K562 (cell line): ENCODE measurements at regions not wholly inside any gene's neighbourhood (a gene's known extent, or its start where the extent isn't known, plus 50 kb on each side); places are given as distances from the start of the nearest gene placed in this dataset.
"Not testable (repeated sequence)": the region's sequence is repeated elsewhere in the genome, so short reads cannot be mapped to it uniquely, and the experiment has no call there.

Experiments
- ATAC-seq: fragments of 200-7000 bp; cut with Tn5 transposase; 3 replicates; pipeline ENCODE4 v1.9.1; 2020; ENCODE audit warnings: moderate library complexity
- BruUV-seq: library from RNA; stranded (reverse); fragments of 400-500 nt; replicated peaks from 2 replicates; lab custom pipeline; 2021; lab: Mats Ljungman, UMichigan
- CTCF ChIA-PET: fragments of 300-600 bp; formaldehyde crosslinking; extraction: SDS; loops from one replicate; lab custom pipeline; 2021; ENCODE audit warnings: low intra/inter-chr PET ratio; lab: Yijun Ruan, JAX
- POLR2A ChIA-PET: fragments of 300-600, 350-650 bp; sonication (Branson Sonifier 250); formaldehyde crosslinking; extraction: SDS; loops from one replicate; lab custom pipeline; 2021; ENCODE audit warnings: antibody characterized with exemption, inconsistent platforms; lab: Yijun Ruan, JAX
- DNase-seq, 4 experiments: peaks; one replicate each; pipeline versions ENCODE4 v3.0.0 to v3.0.0-alpha.2; 2011 to 2018; ENCODE audit warnings: low spot score in 3 of 4, mixed read lengths in 3 of 4; ENCODE audit errors: extremely low read depth in 1 of 4
- FAIRE-seq: peaks from 2 replicates; lab custom pipeline; 2011; peaks lifted over from hg19 to GRCh38; lab: Jason Lieb, UNC
- H2AFZ ChIP-seq: 2 replicates; pipeline ENCODE4 v1.6.0; 2011; ENCODE audit warnings: low read depth, low read length, control low read depth, inconsistent platforms
- H3K27ac ChIP-seq: fragments of 200-600 bp; 3 replicates; pipeline ENCODE4 v1.8.0; 2011; ENCODE audit warnings: low read depth, mild to moderate bottlenecking, control low read depth, inconsistent platforms, low read length, moderate library complexity, mixed read lengths; ENCODE audit errors: extremely low read depth
- H3K27me3 ChIP-seq, 2 experiments: fragments of 300-600 bp in 1 of 2; 2 replicates in 1 of 2; 3 replicates in 1 of 2; pipeline versions ENCODE4 v1.6.0 to v1.8.0; 2011; ENCODE audit warnings: inconsistent platforms in 2 of 2, low read length in 2 of 2, mild to moderate bottlenecking in 1 of 2, mixed read lengths in 1 of 2, moderate library complexity in 1 of 2; ENCODE audit not compliant: control insufficient read depth in 2 of 2, insufficient read depth in 2 of 2
- H3K36me3 ChIP-seq: fragments of 300-600 bp; 3 replicates; pipeline ENCODE4 v1.8.0; 2011; ENCODE audit warnings: mild to moderate bottlenecking, low read length, inconsistent platforms; ENCODE audit not compliant: control insufficient read depth, insufficient read depth
- H3K4me1 ChIP-seq, 2 experiments: fragments of 200-600 bp in 1 of 2; replicated peaks in 1 of 2; 2 replicates in 1 of 2; 3 replicates in 1 of 2; pipeline versions ENCODE4 v1.5.1 to v1.8.0; 2011; ENCODE audit warnings: inconsistent platforms in 2 of 2, low read length in 2 of 2, mild to moderate bottlenecking in 1 of 2, mixed read lengths in 1 of 2, moderate library complexity in 1 of 2; ENCODE audit not compliant: control insufficient read depth in 2 of 2, insufficient read depth in 2 of 2
- H3K4me2 ChIP-seq: 2 replicates; pipeline ENCODE4 v1.6.1; 2011; ENCODE audit warnings: low read length, control low read depth, inconsistent platforms, mixed read lengths; ENCODE audit not compliant: insufficient read depth
- H3K4me3 ChIP-seq: fragments of 200-600 bp; sonication (generic), shearing (Covaris generic); 2 replicates; pipeline ENCODE4 v1.5.1; 2016; ENCODE audit warnings: control low read depth, inconsistent platforms
- H3K79me2 ChIP-seq: fragments of 200-600 bp; 3 replicates; pipeline ENCODE4 v1.8.0; 2011; ENCODE audit warnings: low read length, inconsistent platforms; ENCODE audit not compliant: control insufficient read depth, insufficient read depth
- H3K9ac ChIP-seq, 2 experiments: 2 replicates each; pipeline versions ENCODE4 v1.6.0 to v1.6.1; 2011; ENCODE audit warnings: low read depth in 2 of 2, low read length in 2 of 2, control low read depth in 1 of 2, inconsistent platforms in 1 of 2, mild to moderate bottlenecking in 1 of 2, mixed read lengths in 1 of 2; ENCODE audit not compliant: insufficient read depth in 1 of 2
- H3K9me1 ChIP-seq: one replicate; pipeline ENCODE4 v1.6.0; 2011; ENCODE audit warnings: inconsistent platforms, mild to moderate bottlenecking, low read length, moderate library complexity; ENCODE audit not compliant: control insufficient read depth, insufficient read depth
- H3K9me3 ChIP-seq: replicated peaks from 2 replicates; pipeline ENCODE4 v1.5.1; 2011; ENCODE audit warnings: low read depth, low read length, inconsistent platforms; ENCODE audit not compliant: control insufficient read depth, insufficient read depth
- H4K20me1 ChIP-seq: replicated peaks from 2 replicates; pipeline ENCODE4 v1.6.1; 2011; ENCODE audit warnings: low read length, inconsistent platforms, mixed read lengths; ENCODE audit not compliant: control insufficient read depth, insufficient read depth
- KHSRP ChIP-seq: fragments of 450-650 bp; IDR thresholded peaks from 2 replicates; pipeline ENCODE4 v1.6.1; 2017
- MAFK ChIP-seq: IDR thresholded peaks from 2 replicates; pipeline ENCODE4 v1.6.1; 2011; ENCODE audit warnings: low read length, improper control_type of control experiment
- MTF1 ChIP-seq: fragments of 250-450 bp; sonication (Bioruptor Pico); IDR thresholded peaks from 2 replicates; pipeline ENCODE4 v1.9.0; 2021; ENCODE audit warnings: moderate library complexity, mild to moderate bottlenecking, inconsistent platforms, borderline replicate concordance
- RERE ChIP-seq: sonication (generic); formaldehyde crosslinking; IDR thresholded peaks from 2 replicates; pipeline ENCODE4 v1.8.0; 2023; ENCODE audit warnings: missing genetic modification reagents, mild to moderate bottlenecking, borderline replicate concordance
- ZNF445 ChIP-seq: fragments of 250-450 bp; sonication (Bioruptor Pico); IDR thresholded peaks from 2 replicates; pipeline ENCODE4 v1.4.0; 2020; ENCODE audit warnings: low read depth, mild to moderate bottlenecking, moderate library complexity
- WGBS: fragments of 100-300 bp; shearing (Covaris generic); methylation state at CpG from one replicate; pipeline ENCODE4 v1.1.6; 2016; ENCODE audit warnings: low coverage, mixed read lengths; ENCODE audit not compliant: insufficient coverage; ENCODE audit errors: missing lambda C conversion rate; 5-methylcytosine and 5-hydroxymethylcytosine counted together
- in situ Hi-C: fragments of 300-500 bp; cut with MboI; formaldehyde crosslinking; loops from 4 replicates; pipeline ENCODE4 v1.15.0; 2018; ENCODE audit warnings: inconsistent platforms, mixed read lengths
- intact Hi-C: fragments of 100-400 bp; cut with micrococcal nuclease; formaldehyde crosslinking; loops from 2 replicates; pipeline ENCODE4 v1.14.2; 2022

- no peak for TF ChIP-seq RERE (CRISPR knock-in tag)
- TF ChIP-seq MTF1 (CRISPR knock-in tag), result no peak
- no peak for TF ChIP-seq KHSRP
- no peak for TF ChIP-seq MAFK
- TF ChIP-seq, all 486 proteins: peak for 0
Measured at GRCh38 chr7:121498816-121499215, 102.7 kb upstream of the FAM3C start (continued).

GRCh38 chr7:121497545-121497944 lies 101.4 kb upstream of the FAM3C start:
- H3K4me2 ChIP-seq, H3K9me3 ChIP-seq, H3K9me1 ChIP-seq, H2AFZ ChIP-seq, H3K4me1 ChIP-seq, DNase-seq, CTCF ChIA-PET, H3K9ac ChIP-seq, H3K27ac ChIP-seq, FAIRE-seq, intact Hi-C loops, POLR2A ChIA-PET, H3K79me2 ChIP-seq, H3K27me3 ChIP-seq, H4K20me1 ChIP-seq, H3K4me3 ChIP-seq, H3K36me3 ChIP-seq, BruUV-seq, ATAC-seq, in situ Hi-C loops: not testable (repeated sequence)
- WGBS, result 6% methylated on average over 4 of the region's 4 CpGs
- 0 out of 2 replicates have a peak, but pooled peaks have one; percentile 57 for TF ChIP-seq ZNF445
